ENCODE measurements at regions not wholly inside any gene's neighbourhood (a gene's known extent, or its start where the extent isn't known, plus 50 kb on each side); places are given as distances from the start of the nearest gene placed in this dataset.

DNA sequence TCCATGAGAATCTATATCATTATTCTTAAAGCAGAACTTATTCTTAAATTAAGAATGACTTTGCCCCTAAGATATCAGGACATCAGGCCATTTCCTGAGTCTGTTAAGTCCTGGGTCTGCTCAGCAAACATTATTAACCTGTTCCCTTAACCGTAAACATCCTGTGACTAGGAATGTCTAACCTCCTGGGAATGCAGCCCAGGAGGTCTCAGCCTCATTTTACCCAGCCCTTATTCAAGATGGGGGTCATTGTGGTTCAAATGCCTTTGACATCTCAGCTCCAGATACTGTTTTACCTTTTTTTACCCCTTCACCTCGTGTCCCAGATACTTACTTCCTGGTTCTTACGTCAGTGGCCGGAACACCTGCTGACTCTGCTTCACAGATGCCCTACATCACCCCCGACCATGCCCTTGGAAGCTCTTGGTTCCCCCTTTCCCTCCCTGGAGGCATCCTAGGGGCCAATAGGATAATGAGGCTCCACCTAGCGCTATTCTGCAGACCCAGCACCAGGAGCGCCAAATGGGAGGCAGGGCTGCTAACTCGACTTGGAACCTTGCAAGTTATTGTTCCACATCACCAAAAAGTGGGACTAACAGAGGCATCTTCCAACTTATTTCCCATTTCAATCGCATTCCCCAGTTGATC, 182.5 kb downstream of the MED10 start:
- DNase-seq (ENCODE audit: low spot score): no peak

- DNase-seq (ENCODE audit: low spot score): no peak
Measured at GRCh38 chr5:6194906-6195612, 183.3 kb downstream of the MED10 start.

- no peak for DNase-seq (ENCODE audit: low spot score)
Measured at GRCh38 chr5:6194261-6194875, 184.0 kb downstream of the MED10 start.

- DNase-seq (ENCODE audit: low spot score): no peak
Measured at GRCh38 chr5:6193310-6193709, 185.0 kb downstream of the MED10 start.

GRCh38 chr5:6190838-6191237, 187.5 kb downstream of the MED10 start:
- no peak for DNase-seq (ENCODE audit: low spot score)

- no peak for DNase-seq (ENCODE audit: low spot score)
Measured at GRCh38 chr5:6188976-6189375, 189.4 kb downstream of the MED10 start.

DNA sequence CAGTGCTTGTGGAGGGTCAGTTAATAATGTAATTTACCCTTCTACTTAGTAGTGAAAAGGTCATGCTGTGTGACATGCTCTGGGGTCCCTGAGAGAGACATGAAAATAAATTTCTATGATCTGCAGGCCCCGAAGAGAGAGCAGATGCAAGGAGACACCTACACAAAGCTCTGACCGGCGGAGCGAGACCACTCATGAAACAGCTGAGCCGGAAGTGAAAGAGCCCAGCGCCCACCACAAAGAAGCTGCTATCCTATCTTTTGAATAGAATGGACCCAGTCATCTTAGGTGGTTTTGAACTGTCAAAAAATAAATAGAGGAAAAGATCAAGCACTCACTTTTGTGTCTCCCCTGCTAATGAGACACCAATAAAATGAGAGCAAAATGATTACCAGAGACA, 190.0 kb downstream of the MED10 start:
- no peak for DNase-seq (ENCODE audit: low spot score)

GRCh38 chr5:6187501-6187900, 190.8 kb downstream of the MED10 start:
- no peak for DNase-seq (ENCODE audit: low spot score)

GRCh38 chr5:6185574-6185973, 192.8 kb downstream of the MED10 start:
- DNase-seq (ENCODE audit: low spot score): no peak

GRCh38 chr5:6184481-6184880, 193.9 kb downstream of the MED10 start:
- no peak for DNase-seq (ENCODE audit: low spot score)

GRCh38 chr5:6183391-6184390, 194.7 kb downstream of the MED10 start:
- no peak for DNase-seq (ENCODE audit: low spot score)

DNA sequence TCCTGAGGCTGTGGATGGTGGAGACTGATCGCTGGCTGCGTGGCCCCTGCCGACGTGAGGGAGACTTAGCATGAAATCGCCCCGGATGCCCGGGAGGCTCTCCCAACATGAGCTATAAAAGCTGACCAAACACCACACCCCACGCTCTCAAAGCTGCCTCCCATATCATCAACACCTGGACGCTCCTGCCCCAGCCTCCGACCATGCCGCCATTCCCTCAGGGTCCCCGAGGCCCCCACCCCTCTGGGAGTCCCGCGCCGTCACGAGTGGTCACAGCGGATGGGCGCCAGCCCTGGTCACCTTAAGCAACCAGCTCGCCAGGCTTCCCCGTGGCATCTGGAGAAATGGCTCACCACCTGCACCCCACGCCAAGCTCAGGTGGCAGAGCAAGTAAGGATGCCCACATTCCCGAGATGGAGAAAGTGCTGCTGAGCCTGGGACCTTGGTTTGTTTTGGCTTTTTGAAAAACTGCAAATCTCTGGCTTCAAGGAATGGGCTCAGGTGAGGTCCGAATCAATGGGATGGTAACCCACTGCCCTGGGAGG, 196.0 kb downstream of the MED10 start:
- DNase-seq (ENCODE audit: low spot score): no peak

DNA sequence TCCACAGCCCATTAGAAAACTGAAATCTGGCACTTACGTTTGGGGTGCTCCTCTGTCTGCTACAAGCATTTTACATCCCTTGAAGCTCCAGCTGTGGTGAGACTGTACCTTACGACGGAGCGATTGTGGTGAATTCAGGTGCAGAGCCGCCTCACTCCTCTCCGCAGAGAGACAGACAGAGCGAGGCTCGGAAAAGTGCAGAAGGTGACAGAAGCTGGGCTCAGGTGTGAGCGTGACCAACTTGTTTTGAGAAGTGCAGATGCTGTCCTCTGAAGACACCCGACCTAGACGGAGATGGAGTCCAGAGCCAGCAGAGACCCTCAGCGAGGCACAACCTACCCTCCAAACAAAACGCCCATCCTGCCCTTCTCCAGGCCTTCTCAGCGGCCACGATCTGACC, 196.5 kb downstream of the MED10 start:
- DNase-seq (ENCODE audit: low spot score): no peak

DNA sequence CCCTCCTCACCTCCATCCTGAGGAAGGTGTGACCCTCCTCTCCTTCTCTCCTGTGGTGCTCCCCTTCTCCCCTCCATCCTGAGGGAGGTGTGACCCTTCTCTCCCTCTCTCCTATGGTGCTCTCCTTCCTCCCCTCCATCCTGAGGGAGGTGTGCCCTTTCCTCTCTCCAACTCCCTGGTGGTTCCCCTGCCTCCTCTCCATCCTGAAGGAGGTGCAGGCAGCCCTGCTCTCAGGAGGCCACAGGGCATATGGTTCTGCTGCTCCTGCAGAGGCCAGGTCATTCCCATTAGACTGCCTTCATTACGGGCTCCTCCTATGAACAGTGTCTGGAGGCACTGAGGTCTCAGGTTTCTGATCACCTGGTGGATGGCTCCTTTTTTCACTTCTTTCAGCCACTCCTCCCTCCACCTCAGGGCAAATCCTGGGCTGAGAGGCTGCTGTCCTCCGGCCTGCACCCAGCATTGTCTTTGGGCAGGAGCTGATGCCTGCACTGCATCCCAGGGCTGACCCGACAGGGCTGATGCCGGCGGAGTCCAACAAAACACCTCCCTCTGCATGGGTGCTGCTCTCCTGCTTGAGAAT, 197.1 kb downstream of the MED10 start:
- DNase-seq (ENCODE audit: low spot score): no peak

DNA sequence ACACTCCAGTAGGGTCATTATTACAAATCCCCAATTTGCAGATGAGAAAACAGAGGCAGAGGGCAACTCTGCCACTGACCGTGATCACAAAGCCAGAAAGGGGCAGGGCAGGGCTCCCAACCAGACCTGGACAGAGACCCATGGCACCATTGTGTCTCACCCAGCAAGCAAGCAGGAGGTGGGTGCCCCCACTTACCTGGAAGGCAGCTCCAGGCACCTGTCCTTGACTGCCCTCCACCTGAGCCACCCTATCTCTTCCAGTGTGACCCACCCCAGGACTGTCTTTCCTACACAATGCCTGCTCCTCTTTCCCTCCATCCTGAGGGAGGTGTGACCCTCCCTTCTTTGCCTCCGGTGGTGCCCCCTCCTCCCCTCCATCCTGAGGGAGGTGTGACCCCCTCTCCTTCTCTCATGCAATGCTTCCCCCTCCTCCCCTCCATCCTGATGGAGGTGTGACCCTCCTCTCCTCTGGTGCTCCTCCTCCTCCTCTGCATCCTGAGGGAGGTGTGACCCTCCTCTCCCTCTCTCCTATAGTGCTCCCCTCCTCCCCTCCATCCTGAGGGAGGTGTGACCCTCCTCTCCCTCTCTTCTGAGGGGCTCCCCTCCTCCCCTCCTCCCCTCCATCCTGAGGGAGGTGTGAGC, 198.0 kb downstream of the MED10 start:
- no peak for DNase-seq (ENCODE audit: low spot score)

GRCh38 chr5:6178846-6179532, 199.4 kb downstream of the MED10 start:
- no peak for DNase-seq (ENCODE audit: low spot score)

- no peak for DNase-seq (ENCODE audit: low spot score)
Measured at GRCh38 chr5:6177926-6178325, 200.4 kb downstream of the MED10 start.

GRCh38 chr5:6176102-6176693, 202.1 kb downstream of the MED10 start:
- DNase-seq (ENCODE audit: low spot score): no peak

GRCh38 chr5:6175172-6175854, 203.0 kb downstream of the MED10 start:
- no peak for DNase-seq (ENCODE audit: low spot score)
